Prostate gland (tissue), 2 donors: ENCODE measurements at regions not wholly inside any gene's neighbourhood (a gene's known extent, or its start where the extent isn't known, plus 50 kb on each side); places are given as distances from the start of the nearest gene placed in this dataset.

Experiments
- CTCF ChIP-seq, 4 experiments: fragments of 200-600 bp in 2 of 4; fragments of 450-650 bp in 2 of 4; sonication (generic) in 2 of 4; IDR thresholded peaks; 1 replicate in 3 of 4; 2 replicates in 1 of 4; pipeline ENCODE4 v1.5.1; 2016 to 2019; ENCODE audit warnings: antibody characterized with exemption in 4 of 4, mild to moderate bottlenecking in 2 of 4, moderate library complexity in 2 of 4
- POLR2A ChIP-seq: fragments of 450-650 bp; IDR thresholded peaks from one replicate; pipeline ENCODE4 v1.6.1; 2016; ENCODE audit warnings: antibody characterized with exemption, mild to moderate bottlenecking

DNA sequence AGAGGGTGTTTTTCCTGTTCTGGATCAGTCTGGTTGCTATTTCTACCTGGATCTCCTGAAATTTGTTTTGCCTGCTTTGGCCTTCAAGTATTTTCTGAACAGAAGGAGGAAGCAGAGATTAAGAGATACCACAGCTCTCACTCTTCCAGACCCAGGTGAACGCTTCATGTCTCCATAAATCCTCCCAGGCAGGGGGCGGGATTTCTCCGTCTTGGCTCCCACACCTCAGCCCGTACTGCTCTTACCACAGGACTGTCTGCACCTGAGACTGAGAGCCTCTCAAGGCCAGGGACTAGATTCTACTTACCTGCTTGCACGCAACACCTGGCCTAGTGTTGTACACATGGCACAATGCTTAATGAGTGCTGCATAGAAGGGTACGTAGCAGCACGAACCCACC is 59.9 kb upstream of the LRPPRC start:
- TF ChIP-seq CTCF (IDR thresholded peaks at IDR 0.05) = no peak
- TF ChIP-seq POLR2A = no peak
